Sigmoid colon (tissue), 4 donors: ENCODE measurements at regions not wholly inside any gene's neighbourhood (a gene's known extent, or its start where the extent isn't known, plus 50 kb on each side); places are given as distances from the start of the nearest gene placed in this dataset.

ENCODE experiments used
- CTCF ChIP-seq, 4 experiments: fragments of 450-650 bp in 3 of 4; fragments of 200-600 bp in 1 of 4; IDR thresholded peaks; one replicate each; pipeline ENCODE4 v1.5.1; 2016 to 2019; ENCODE audit warnings: antibody characterized with exemption in 4 of 4, mild to moderate bottlenecking in 3 of 4, moderate library complexity in 2 of 4
- EP300 ChIP-seq, 4 donors: sonication (generic); formaldehyde crosslinking; IDR thresholded peaks; one replicate each; pipeline ENCODE4 v1.6.1; 2017; ENCODE audit warnings: antibody characterized with exemption in 4 of 4
- POLR2A ChIP-seq, 2 donors: fragments of 450-650 bp; IDR thresholded peaks; one replicate each; pipeline ENCODE4 v1.6.1; 2016; ENCODE audit warnings: antibody characterized with exemption in 2 of 2, mild to moderate bottlenecking in 2 of 2, moderate library complexity in 2 of 2
- POLR2AphosphoS5 ChIP-seq, 4 donors: sonication (generic); formaldehyde crosslinking; IDR thresholded peaks; one replicate each; pipeline ENCODE4 v1.6.1; 2017; ENCODE audit warnings: antibody characterized with exemption in 4 of 4

DNA sequence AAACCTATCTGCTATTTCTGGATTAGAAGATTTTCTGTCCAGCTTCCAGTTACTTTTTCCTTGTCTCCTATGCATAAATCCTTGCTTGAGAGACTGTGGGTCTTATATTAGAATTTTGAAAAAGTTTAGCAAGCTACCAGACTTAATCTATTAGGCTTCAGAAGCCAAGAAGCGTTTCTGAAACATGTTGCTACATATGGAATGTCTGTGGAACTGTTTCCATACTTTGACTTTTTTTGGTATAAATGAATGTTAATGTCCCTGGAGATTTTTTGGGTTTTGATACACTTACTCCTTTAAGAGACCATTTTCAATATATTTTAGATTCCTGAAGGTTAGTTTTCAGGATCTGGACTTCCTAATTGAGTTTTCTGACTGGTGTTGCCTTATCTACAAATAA is 191.4 kb upstream of the SGCD start:
- TF ChIP-seq CTCF (IDR thresholded peaks at IDR 0.05) (no peak), POLR2A (IDR thresholded peaks at IDR 0.05) (no peak), EP300 (IDR thresholded peaks at IDR 0.05) (no peak), POLR2AphosphoS5 (IDR thresholded peaks at IDR 0.05) (no peak)
